IMR-90 (cell line): ENCODE measurements at regions not wholly inside any gene's neighbourhood (a gene's known extent, or its start where the extent isn't known, plus 50 kb on each side); places are given as distances from the start of the nearest gene placed in this dataset.

Experiments used
- ATAC-seq: fragments of 200-7000 bp; cut with Tn5 transposase; 2 replicates; pipeline ENCODE4 v1.9.1; 2020; ENCODE audit warnings: low read depth, mild to moderate bottlenecking, moderate library complexity
- BruUV-seq: library from RNA; stranded (reverse); fragments of 400-500 nt; replicated peaks from 2 replicates; lab custom pipeline; 2021; lab: Mats Ljungman, UMichigan
- CTCF ChIA-PET: fragments of 300-600 bp; formaldehyde crosslinking; extraction: SDS; loops from one replicate; lab custom pipeline; 2021; ENCODE audit warnings: antibody characterized with exemption; lab: Yijun Ruan, JAX
- POLR2A ChIA-PET: fragments of 300-600 bp; sonication (Branson Sonifier 250); formaldehyde crosslinking; loops from one replicate; lab custom pipeline; 2022; ENCODE audit warnings: antibody characterized with exemption; ENCODE audit not compliant: unreplicated experiment; lab: Charles Lee
- DNase-seq: peaks from one replicate; pipeline ENCODE4 v3.0.0; 2013
- H2AFZ ChIP-seq: replicated peaks from 2 replicates; pipeline ENCODE3; 2013; ENCODE audit warnings: low read length, mild to moderate bottlenecking; ENCODE audit not compliant: poor library complexity
- H2AK5ac ChIP-seq: 2 replicates; pipeline ENCODE4 v1.6.1; 2013; ENCODE audit warnings: low read depth, low read length, inconsistent platforms
- H2AK9ac ChIP-seq: replicated peaks from 2 replicates; pipeline ENCODE3; 2013; ENCODE audit warnings: mild to moderate bottlenecking, low read depth, low read length, moderate library complexity; ENCODE audit not compliant: poor library complexity
- H2BK120ac ChIP-seq: 2 replicates; pipeline ENCODE4 v1.6.1; 2013; ENCODE audit warnings: low read depth, low read length, inconsistent platforms
- H2BK15ac ChIP-seq: 3 replicates; pipeline ENCODE4 v1.6.1; 2013; ENCODE audit warnings: low read depth, low read length, inconsistent platforms
- H2BK20ac ChIP-seq: 2 replicates; pipeline ENCODE4 v1.6.1; 2013; ENCODE audit warnings: low read depth, mild to moderate bottlenecking, inconsistent platforms, low read length, moderate library complexity
- H2BK5ac ChIP-seq: 2 replicates; pipeline ENCODE4 v1.6.1; 2013; ENCODE audit warnings: mild to moderate bottlenecking, low read depth, low read length, inconsistent platforms; ENCODE audit not compliant: poor library complexity, severe bottlenecking
- H3K14ac ChIP-seq: replicated peaks from 2 replicates; pipeline ENCODE4 v1.6.1; 2013; ENCODE audit warnings: low read depth, low read length, inconsistent platforms
- H3K18ac ChIP-seq: 2 replicates; pipeline ENCODE4 v1.6.1; 2013; ENCODE audit warnings: low read depth, low read length, control low read depth
- H3K23ac ChIP-seq: 2 replicates; pipeline ENCODE4 v1.6.1; 2013; ENCODE audit warnings: low read depth, low read length, inconsistent platforms
- H3K27ac ChIP-seq: 2 replicates; pipeline ENCODE4 v1.5.1; 2013; ENCODE audit warnings: mild to moderate bottlenecking, control low read depth, low read length; ENCODE audit not compliant: insufficient read depth
- H3K27me3 ChIP-seq: 2 replicates; pipeline ENCODE4 v1.6.1; 2013; ENCODE audit warnings: low read length; ENCODE audit not compliant: control insufficient read depth, insufficient read depth
- H3K36me3 ChIP-seq: 2 replicates; pipeline ENCODE4 v1.6.1; 2013; ENCODE audit warnings: low read length, mixed read lengths; ENCODE audit not compliant: control insufficient read depth, insufficient read depth
- H3K4ac ChIP-seq: 2 replicates; pipeline ENCODE4 v1.6.1; 2013; ENCODE audit warnings: low read depth, low read length, inconsistent platforms
- H3K4me1 ChIP-seq: 2 replicates; pipeline ENCODE4 v1.6.1; 2013; ENCODE audit warnings: low read length, mixed read lengths; ENCODE audit not compliant: control insufficient read depth, insufficient read depth
- H3K4me2 ChIP-seq: 2 replicates; pipeline ENCODE4 v1.6.1; 2013; ENCODE audit warnings: low read depth, mild to moderate bottlenecking, control low read depth, low read length, moderate library complexity
- H3K4me3 ChIP-seq: 2 replicates; pipeline ENCODE4 v1.5.1; 2013; ENCODE audit warnings: low read depth, mild to moderate bottlenecking, control low read depth, low read length, moderate library complexity; ENCODE audit not compliant: insufficient read depth
- H3K56ac ChIP-seq: 2 replicates; pipeline ENCODE4 v1.6.1; 2013; ENCODE audit warnings: low read length, inconsistent platforms; ENCODE audit not compliant: insufficient read depth; ENCODE audit errors: extremely low read depth
- H3K79me1 ChIP-seq, 2 experiments: 2 replicates each; pipeline ENCODE4 v1.6.1; 2013; ENCODE audit warnings: low read length in 2 of 2, inconsistent platforms in 1 of 2, low read depth in 1 of 2
- H3K9ac ChIP-seq: 2 replicates; pipeline ENCODE4 v1.6.1; 2013; ENCODE audit warnings: low read depth, low read length, control low read depth
- H3K9me1 ChIP-seq: 2 replicates; pipeline ENCODE4 v1.6.1; 2013; ENCODE audit warnings: low read length, inconsistent platforms; ENCODE audit not compliant: insufficient read depth
- H3K9me3 ChIP-seq: 2 replicates; pipeline ENCODE4 v1.6.1; 2013; ENCODE audit warnings: low read length; ENCODE audit not compliant: control insufficient read depth, insufficient read depth
- H4K20me1 ChIP-seq: 2 replicates; pipeline ENCODE4 v1.6.1; 2013; ENCODE audit warnings: low read length, inconsistent platforms; ENCODE audit not compliant: insufficient read depth
- H4K5ac ChIP-seq: 2 replicates; pipeline ENCODE4 v1.6.1; 2013; ENCODE audit warnings: mild to moderate bottlenecking, low read depth, low read length, control low read depth
- H4K8ac ChIP-seq, 2 experiments: 2 replicates each; pipeline ENCODE4 v1.6.1; 2013; ENCODE audit warnings: low read depth in 2 of 2, low read length in 2 of 2, control low read depth in 1 of 2, inconsistent platforms in 1 of 2
- H4K91ac ChIP-seq: 2 replicates; pipeline ENCODE4 v1.6.1; 2013; ENCODE audit warnings: low read depth, low read length, inconsistent platforms; ENCODE audit not compliant: insufficient read depth
- CEBPB ChIP-seq: IDR thresholded peaks from 2 replicates; pipeline ENCODE4 v1.6.1; 2012; ENCODE audit warnings: low read depth, low read length, improper control_type of control experiment
- CHD1 ChIP-seq: IDR thresholded peaks from 2 replicates; pipeline ENCODE4 v1.6.1; 2012; ENCODE audit warnings: low read depth, low read length, improper control_type of control experiment
- FOS ChIP-seq: fragments of 150-350 bp; IDR thresholded peaks from 2 replicates; pipeline ENCODE4 v1.6.1; 2016; ENCODE audit warnings: low read depth, low read length
- MAFK ChIP-seq: IDR thresholded peaks from 2 replicates; pipeline ENCODE4 v1.6.1; 2012; ENCODE audit warnings: low read depth, low read length, improper control_type of control experiment
- MAZ ChIP-seq: IDR thresholded peaks from 2 replicates; pipeline ENCODE4 v1.6.1; 2012; ENCODE audit warnings: low read depth, mild to moderate bottlenecking, low read length, improper control_type of control experiment, moderate library complexity, borderline replicate concordance
- MXI1 ChIP-seq: IDR thresholded peaks from 2 replicates; pipeline ENCODE4 v1.6.1; 2012; ENCODE audit warnings: low read depth, mild to moderate bottlenecking, low read length, moderate library complexity, borderline replicate concordance
- RAD21 ChIP-seq: IDR thresholded peaks from 2 replicates; pipeline ENCODE4 v1.6.1; 2012; ENCODE audit warnings: low read length, improper control_type of control experiment
- RCOR1 ChIP-seq: IDR thresholded peaks from 2 replicates; pipeline ENCODE4 v1.6.1; 2012; ENCODE audit warnings: mild to moderate bottlenecking, low read length, improper control_type of control experiment; ENCODE audit not compliant: insufficient replicate concordance
- RFX5 ChIP-seq: IDR thresholded peaks from 2 replicates; pipeline ENCODE4 v1.8.0; 2012; ENCODE audit warnings: low read depth, mild to moderate bottlenecking, low read length, moderate library complexity
- SMC3 ChIP-seq: fragments of 150-350 bp; IDR thresholded peaks from 2 replicates; pipeline ENCODE4 v1.6.1; 2016; ENCODE audit warnings: low read depth, mild to moderate bottlenecking, antibody characterized with exemption, low read length, moderate library complexity
- WGBS, 2 experiments: methylation state at CpG; one replicate each; pipeline versions ENCODE4 v1.1.5 to v1.1.7; 2013; ENCODE audit warnings: missing lambda C conversion rate in 2 of 2; ENCODE audit not compliant: insufficient read length in 1 of 2; ENCODE audit errors: extremely low coverage in 2 of 2; 5-methylcytosine and 5-hydroxymethylcytosine counted together
- dilution Hi-C: fragments of 300-500 bp; cut with HindIII; formaldehyde crosslinking; loops from one replicate; pipeline ENCODE4 v1.14.3; 2018; ENCODE audit warnings: low sequenced_read_pairs; ENCODE audit not compliant: unreplicated experiment
- in situ Hi-C: fragments of 300-500 bp; cut with MboI; formaldehyde crosslinking; loops from 3 replicates; pipeline ENCODE4 v1.14.3; 2019; ENCODE audit warnings: low sequenced_read_pairs, inconsistent platforms, mixed read lengths
- intact Hi-C: fragments of 100-400 bp; cut with micrococcal nuclease; formaldehyde crosslinking; loops from 2 replicates; pipeline ENCODE4 v1.10.0; 2022
- TF ChIP-seq, protein P1 (sequence below): fragments of 150-350 bp; IDR thresholded peaks from 2 replicates; pipeline ENCODE4 v1.6.1; 2016; ENCODE audit warnings: low read depth, mild to moderate bottlenecking, low read length, moderate library complexity, borderline replicate concordance
- TF ChIP-seq, protein P2 (sequence below): conservative IDR thresholded peaks from 2 replicates; pipeline ENCODE4 v1.5.1; 2012; ENCODE audit warnings: mild to moderate bottlenecking, low read depth, low read length, improper control_type of control experiment

DNA sequence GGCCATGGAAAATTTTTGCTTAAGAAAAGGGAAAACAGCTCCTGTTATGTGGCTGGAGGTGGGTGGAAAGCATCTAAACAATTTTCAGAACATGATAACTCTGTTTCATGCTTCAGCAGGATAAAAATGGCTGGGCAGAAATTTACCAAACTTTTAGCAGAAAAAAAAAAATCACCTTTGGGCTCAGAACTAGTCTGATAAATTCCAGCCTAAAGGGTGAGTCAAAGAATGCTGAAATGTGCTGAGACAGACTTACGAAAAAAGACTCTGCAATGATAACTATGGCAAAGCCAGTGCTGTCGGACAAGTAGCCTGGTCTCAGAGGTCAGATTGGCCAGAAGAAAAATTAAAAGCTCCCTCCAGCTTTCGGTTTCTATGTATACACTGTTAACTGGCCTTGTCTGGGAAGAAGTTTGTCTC, 123.6 kb downstream of the LRATD1 start:
- no peak overlapping the region for H2AK5ac ChIP-seq
- H4K91ac ChIP-seq: no peak overlapping the region
- H3K4ac ChIP-seq: no peak overlapping the region
- peak overlapping the region; percentile 73; the same call in 1 of the 2 replicates for H3K18ac ChIP-seq
- H4K20me1 ChIP-seq: no peaks in the 10 kb centered on the region
- BruUV-seq: no TSS peak
- H4K5ac ChIP-seq: no peak overlapping the region
- H2BK15ac ChIP-seq: no peak overlapping the region
- no peaks in the 10 kb centered on the region for H3K9me1 ChIP-seq
- no peak overlapping the region for H2AK9ac ChIP-seq
- no peak overlapping the region for H3K9ac ChIP-seq
- H3K36me3 ChIP-seq: no peaks in the 10 kb centered on the region
- no peaks in the 10 kb centered on the region for H3K27me3 ChIP-seq
- no peak overlapping the region for H2BK20ac ChIP-seq
- no peak overlapping the region for H3K23ac ChIP-seq
- intact Hi-C loops (loop anchor here (2.0 to 10.0 kb wide), 2 partner anchors 35 to 121 kb away; partner anchors contain the start of gene LRATD1), dilution Hi-C loops (no loop called here), in situ Hi-C loops (no loop called here)
- no peaks in the 10 kb centered on the region for H3K4me1 ChIP-seq
- H4K8ac ChIP-seq: no peak overlapping the region
- H2AFZ ChIP-seq: no peak overlapping the region
- peak overlapping the region; percentile 50; the same call in 1 of the 2 replicates for H3K4me2 ChIP-seq
- H3K14ac ChIP-seq: no peak overlapping the region
- DNase-seq: peak; percentile 32
- no CpG with 5 or more reads among the region's 3 CpGs for WGBS, 2 experiments
- no peak overlapping the region for H3K56ac ChIP-seq
- TF ChIP-seq RFX5 (no peak), CHD1 (no peak), CEBPB (no peak), MAZ (no peak), MXI1 (no peak), MAFK (no peak), FOS (no peak), RCOR1 (no peak), RAD21 (no peak), SMC3 (no peak)
- TF ChIP-seq, protein P1, sequence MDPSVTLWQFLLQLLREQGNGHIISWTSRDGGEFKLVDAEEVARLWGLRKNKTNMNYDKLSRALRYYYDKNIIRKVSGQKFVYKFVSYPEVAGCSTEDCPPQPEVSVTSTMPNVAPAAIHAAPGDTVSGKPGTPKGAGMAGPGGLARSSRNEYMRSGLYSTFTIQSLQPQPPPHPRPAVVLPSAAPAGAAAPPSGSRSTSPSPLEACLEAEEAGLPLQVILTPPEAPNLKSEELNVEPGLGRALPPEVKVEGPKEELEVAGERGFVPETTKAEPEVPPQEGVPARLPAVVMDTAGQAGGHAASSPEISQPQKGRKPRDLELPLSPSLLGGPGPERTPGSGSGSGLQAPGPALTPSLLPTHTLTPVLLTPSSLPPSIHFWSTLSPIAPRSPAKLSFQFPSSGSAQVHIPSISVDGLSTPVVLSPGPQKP: no peak
- TF ChIP-seq, protein P2, sequence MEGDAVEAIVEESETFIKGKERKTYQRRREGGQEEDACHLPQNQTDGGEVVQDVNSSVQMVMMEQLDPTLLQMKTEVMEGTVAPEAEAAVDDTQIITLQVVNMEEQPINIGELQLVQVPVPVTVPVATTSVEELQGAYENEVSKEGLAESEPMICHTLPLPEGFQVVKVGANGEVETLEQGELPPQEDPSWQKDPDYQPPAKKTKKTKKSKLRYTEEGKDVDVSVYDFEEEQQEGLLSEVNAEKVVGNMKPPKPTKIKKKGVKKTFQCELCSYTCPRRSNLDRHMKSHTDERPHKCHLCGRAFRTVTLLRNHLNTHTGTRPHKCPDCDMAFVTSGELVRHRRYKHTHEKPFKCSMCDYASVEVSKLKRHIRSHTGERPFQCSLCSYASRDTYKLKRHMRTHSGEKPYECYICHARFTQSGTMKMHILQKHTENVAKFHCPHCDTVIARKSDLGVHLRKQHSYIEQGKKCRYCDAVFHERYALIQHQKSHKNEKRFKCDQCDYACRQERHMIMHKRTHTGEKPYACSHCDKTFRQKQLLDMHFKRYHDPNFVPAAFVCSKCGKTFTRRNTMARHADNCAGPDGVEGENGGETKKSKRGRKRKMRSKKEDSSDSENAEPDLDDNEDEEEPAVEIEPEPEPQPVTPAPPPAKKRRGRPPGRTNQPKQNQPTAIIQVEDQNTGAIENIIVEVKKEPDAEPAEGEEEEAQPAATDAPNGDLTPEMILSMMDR: no peak
- POLR2A ChIA-PET: interaction anchor here (0.6 to 0.7 kb wide), 2 partner anchors 151 to 273 kb away, joined by 3 to 5 read pairs; no protein-coding TSS in a partner anchor
- H2BK120ac ChIP-seq: no peak overlapping the region; the same call in 1 of the 2 replicates
- H3K4me3 ChIP-seq: no peak overlapping the region
- CTCF ChIA-PET: no interaction called here
- peak; percentile 66 for ATAC-seq
- peaks cover 7% of the 10 kb centered on the region for H3K9me3 ChIP-seq
- peak overlapping the region; percentile 46 for H2BK5ac ChIP-seq
- no peaks in the 10 kb centered on the region for H3K79me1 ChIP-seq
- H3K27ac ChIP-seq: peak overlapping the region; percentile 52; the same call in 1 of the 2 replicates
